T47D (cell line): ENCODE measurements at regions not wholly inside any gene's neighbourhood (a gene's known extent, or its start where the extent isn't known, plus 50 kb on each side); places are given as distances from the start of the nearest gene placed in this dataset.

Experiments
- DNase-seq, 2 experiments: peaks; one replicate each; pipeline versions ENCODE4 v3.0.0 to v3.0.0-alpha.2; 2011 to 2012; ENCODE audit warnings: low read depth in 1 of 2, low spot score in 1 of 2
- JUND ChIP-seq: IDR thresholded peaks from 2 replicates; pipeline ENCODE4 v1.6.1; 2012; ENCODE audit warnings: low read depth
- in situ Hi-C: cut with HindIII; loops from 2 replicates; pipeline ENCODE4 v1.10.0; 2016; ENCODE audit warnings: low sequenced_read_pairs, low pct_unique_long_range_greater_than_20kb

DNA sequence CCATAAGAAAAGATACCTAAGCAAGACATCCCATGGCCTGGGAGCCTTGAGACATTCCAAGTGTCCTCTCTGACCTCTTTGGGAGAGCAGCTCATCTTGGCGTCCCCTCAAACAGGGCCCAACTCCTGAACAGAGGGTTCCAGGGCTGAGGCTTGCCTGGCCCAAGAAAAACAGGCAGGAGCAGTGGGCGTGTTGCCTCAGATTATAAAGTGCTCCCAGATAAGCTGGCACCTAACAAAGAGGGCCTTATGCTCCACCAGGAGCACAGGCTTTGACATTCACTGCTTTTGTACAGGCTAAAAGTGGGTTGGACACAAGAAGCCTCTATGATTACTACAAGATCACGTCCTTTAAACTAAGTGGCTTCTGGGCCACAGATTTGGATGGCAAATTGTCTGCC, 193.1 kb downstream of the FGFR2 start:
- no peak for TF ChIP-seq JUND
- DNase-seq, result no peak
- in situ Hi-C loops, result no loop called here

DNA sequence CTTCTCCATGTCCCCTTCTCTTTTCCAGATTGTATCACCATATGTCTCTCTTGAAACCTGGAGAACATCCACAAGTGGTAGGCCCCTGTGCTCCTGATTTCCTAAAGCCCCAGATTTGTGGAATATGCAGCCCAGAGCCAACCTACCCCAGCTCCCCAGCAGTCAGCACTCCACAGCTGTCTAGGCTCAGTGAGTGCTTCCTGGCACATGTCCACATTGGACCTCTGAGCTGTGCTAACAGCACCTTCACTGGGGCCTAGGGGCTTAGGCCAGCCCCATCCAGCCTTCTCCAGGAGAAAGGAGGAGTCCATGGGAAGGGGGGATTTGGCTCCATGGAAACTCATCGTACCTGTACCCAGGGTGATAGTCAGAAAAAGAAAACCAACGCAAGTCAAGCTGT, 192.7 kb downstream of the FGFR2 start:
- in situ Hi-C loops, result no loop called here
- no peak for TF ChIP-seq JUND
- no peak for DNase-seq

DNA sequence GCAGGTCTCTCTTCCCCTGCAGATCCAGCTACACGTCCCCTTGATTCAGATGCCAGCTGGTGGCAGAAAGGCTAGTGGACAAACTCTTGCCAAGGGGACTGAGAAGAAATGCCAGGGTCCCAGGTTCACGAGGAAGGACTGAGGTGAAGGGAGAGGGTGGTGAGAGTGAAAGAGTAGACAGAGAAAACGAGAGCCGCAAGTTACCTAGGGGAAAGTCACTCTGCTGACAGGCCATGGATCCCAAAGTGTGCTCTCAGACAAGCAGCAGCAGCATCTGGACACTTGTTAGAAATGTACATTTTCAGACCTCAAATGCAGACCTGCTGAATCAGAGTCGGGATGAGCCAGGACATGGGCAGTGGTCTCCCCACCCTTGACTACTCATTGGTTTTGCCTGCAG, 192.3 kb downstream of the FGFR2 start:
- TF ChIP-seq JUND, result no peak
- in situ Hi-C loops, result no loop called here
- no peak for DNase-seq

DNA sequence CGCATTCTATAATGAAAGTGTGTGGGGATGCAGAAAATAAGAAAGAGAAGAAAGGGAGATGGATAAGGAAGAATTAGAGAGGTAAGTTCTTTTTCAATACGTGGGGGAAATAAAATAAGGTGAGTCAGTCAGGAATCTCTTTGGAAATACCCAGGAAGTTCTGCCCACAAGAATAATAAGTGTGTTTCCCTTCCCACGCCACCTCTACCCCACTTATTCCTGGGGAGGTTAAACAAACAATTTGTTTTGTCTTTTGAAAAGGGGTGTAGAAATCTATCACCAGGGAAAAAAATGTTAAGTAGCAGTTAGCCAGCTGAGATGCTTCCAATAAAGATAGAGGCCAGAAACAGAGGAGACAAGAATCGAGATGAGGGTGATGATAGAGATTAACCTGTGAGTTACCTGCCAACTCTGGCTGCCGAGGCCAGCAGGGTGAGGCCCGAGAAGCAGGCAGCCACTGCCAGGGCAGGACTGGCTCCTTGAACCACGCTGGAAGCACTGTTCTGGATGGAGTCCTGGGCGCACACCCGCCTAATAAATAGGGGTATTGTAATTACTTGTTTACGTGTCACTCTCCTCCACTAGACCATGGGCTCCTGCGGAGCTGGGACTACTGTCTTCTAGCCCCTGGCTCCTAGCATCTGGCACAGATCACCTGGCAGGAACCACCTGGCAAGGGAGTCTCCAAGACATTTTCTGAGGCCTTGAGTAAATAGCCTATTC, 191.3 kb downstream of the FGFR2 start:
- DNase-seq, result peak in 1 of 2 experiments; percentile 34

DNA sequence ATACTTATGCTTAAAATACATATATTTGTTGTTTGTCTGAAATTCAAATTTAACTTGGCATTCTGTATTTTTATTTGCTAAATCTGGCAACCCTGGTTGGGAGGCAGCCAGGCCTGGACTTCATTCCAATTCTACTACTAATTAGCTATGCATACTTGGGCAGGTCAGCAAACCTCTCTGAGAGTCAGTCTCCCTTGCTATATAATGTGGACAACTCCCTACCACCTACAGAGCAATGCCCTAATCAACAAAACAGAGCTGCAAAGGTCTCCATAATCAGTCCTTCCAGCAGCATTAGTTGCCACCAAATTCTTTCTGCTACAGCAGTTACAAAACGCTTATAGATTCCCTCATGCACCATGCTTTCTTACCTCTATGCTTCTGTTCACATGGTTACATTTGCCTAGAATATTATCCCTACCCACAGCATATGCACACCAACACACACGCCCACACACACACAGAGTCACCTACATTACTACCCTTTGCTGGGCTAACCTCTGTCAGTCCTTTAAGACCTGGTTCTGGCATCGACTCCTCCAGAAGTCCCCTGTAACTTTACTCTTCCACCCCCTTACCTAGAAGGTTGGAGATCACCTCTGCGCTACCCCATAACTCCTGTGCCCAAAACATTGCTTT, 188.7 kb downstream of the FGFR2 start:
- DNase-seq, result no peak
- no peak for TF ChIP-seq JUND
- in situ Hi-C loops, result no loop called here

More for the DNA sequence above, 191.3 kb downstream of the FGFR2 start:
- in situ Hi-C loops, result no loop called here
- no peak for TF ChIP-seq JUND

DNA sequence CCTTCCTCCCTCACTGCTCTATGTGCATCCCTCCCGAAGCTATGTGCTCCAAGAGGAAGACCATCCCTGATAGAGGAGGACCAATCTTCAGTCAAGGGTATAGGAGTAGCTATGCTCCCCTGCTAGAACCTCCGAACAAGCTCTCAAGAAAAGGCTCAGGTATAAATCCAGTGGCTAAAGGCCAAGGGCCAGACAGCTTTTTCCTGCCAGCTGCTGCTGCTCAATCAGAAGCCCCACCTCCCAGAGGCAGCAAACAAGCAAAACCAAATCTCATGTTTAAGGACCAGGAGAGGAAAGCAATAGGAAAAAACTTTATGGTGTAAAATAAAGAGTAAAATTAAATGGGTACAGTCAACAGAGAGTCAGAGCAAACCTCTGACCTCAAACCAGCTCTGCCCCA, 187.2 kb downstream of the FGFR2 start:
- in situ Hi-C loops, result no loop called here
- no peak for DNase-seq
- TF ChIP-seq JUND, result no peak

DNA sequence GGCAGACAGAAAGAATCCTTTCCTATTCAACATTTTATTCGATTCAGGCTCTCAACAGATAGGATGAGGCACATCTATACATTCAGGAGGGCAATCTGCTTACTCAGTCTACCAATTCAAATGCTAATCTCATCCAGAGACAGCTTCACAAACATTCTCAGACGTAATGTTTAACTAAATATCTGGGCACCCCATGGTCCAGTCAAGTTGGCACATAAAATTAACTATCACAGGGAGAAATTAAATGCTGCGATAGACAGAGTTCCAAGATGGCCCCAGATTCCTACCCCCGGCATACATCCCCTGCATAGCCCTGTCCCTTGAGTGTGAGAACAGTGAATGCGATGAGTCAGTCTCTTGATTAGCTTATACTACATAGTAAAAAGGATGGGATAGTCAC, 184.3 kb downstream of the FGFR2 start:
- in situ Hi-C loops, result no loop called here
- no peak for DNase-seq
- no peak for TF ChIP-seq JUND

DNA sequence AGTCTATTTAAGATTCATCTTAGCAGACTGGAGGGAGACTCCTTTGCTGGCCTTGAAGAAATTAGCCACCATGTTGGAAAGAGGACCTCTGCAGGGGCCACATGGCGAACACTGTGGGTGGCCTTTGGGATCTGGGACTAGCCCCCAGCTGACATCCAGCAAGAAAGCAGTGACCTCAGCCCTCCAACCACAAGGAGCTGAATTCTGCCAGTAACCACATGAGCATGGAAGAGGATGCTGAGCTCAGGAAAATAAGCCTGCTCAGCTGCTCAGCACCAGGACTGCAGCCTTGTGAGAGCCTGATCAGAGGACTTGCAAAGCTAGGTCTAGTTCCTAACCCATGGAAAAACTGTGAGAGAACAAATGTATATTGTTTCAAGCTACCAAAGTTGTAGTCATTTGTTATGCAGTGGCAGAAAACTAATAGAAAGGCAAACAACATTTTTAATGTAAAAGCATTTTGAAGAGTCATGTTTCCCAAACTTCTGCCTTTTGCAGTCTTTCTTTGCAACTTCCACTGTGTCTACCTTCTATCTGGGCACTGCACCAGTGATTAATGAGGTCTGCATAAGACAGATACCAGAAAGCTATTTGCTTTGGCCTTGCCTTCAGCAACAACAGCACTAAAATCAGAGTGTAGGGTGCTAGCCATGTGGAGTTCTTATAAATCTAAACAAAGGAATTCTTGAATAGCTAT, 183.7 kb downstream of the FGFR2 start:
- no peak for DNase-seq
- no peak for TF ChIP-seq JUND
- in situ Hi-C loops, result no loop called here

DNA sequence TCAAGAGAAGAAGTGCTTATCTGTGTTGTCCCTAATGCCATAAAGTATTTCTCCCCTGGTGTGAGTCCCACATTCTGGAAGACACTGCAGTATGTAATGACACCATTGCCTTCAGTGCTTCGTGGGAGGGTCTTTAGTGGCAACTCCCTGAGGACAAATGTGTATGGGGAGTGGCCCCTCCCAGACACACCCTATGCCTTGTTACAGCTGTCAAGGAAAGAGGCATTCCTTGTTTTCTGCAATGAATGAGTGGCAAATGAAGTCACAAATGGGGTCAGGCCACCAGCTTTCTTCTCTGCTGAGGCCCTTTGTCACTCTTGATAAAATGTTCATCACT, 183.2 kb downstream of the FGFR2 start:
- in situ Hi-C loops, result no loop called here
- DNase-seq, result no peak
- no peak for TF ChIP-seq JUND

DNA sequence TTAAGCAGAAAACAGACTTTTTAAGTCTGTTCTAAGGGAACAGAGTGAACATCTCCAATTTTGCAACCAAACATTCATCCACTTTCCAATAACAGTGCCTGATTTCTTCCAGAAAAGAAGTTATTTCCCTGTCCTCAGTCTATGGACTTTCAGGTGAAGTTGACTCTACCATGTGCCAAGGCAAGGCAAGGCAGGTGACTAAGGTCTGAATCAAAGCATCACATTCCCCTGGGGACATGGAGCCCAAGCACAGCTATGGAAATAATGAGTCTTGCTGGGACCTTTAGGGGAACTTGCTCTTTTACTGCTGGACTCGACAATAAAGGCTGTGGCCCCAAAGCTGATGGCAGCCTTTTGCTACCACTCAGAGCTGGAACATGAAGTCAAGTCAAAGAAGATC, 182.2 kb downstream of the FGFR2 start:
- no peak for TF ChIP-seq JUND
- no peak for DNase-seq
- in situ Hi-C loops, result no loop called here

DNA sequence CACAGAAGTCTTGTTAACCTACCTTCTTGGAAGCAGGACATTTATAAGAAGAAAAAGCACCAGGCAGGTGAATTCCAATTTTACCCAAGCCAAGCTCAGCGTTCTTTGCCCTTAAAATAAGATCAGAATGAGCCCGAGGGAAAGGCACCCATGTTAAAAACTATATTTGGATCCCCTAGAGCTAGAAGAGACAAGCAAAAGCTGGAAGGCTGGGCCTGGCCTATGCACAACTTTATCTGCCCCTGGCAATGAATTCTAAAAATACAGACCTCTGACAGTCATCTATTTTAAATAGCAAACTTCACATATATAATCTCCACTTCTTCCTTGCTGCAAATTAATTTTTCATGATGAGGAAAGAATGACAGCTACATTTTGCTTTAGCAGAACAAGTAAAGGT, 180.9 kb downstream of the FGFR2 start:
- DNase-seq, result no peak
- no peak for TF ChIP-seq JUND
- in situ Hi-C loops, result no loop called here

DNA sequence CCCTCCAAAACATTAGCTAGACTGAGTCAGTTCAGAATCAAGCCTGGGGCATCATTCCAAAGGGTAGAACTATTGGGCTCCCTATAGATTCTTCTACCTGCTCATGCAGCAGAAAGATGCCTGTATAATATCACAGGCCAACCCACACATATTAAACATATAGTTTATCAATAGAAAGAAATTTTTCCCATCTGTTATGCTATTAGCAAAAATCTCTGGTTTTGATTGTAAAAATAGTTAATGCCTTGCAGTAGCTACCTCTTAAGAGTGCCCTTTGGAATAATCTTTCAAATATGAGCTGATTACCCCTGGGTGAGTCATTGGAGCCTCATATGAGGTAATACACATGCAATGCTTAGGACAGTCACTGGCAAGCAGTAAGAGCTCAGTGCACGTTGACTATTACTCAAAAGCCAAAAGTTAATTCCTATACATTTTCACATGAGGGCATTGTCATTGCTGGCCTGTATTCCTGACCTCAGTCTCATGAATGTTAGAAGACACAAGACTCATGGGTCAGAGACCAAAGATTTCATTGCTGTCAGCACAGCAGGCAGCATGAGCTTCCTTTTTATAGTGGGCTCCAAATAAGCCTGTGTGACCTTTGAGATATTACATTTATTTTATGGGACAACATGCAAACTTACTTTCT, 180.0 kb downstream of the FGFR2 start:
- DNase-seq, result no peak
- in situ Hi-C loops, result no loop called here
- no peak for TF ChIP-seq JUND

DNA sequence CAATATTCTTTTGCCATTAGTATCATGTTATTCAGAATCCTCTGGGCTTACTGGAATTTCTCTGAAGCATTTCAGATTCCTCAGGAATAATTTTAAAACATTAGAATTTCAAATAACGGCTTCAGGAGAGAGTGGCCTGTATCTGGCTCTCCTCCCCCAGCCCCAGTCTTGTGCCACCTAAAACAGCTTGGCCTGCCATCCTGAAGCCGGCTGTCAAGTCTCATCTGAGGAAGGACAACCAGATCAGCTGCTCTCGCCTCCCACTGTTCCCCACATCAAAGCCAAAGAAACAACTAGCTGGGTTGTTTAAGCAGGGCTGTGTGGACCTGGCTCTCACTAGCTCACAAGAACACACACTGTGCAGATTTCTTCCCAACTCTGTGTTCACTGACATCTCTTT, 178.2 kb downstream of the FGFR2 start:
- TF ChIP-seq JUND, result no peak
- in situ Hi-C loops, result no loop called here
- DNase-seq, result no peak
